K562 (cell line): ENCODE measurements at regions not wholly inside any gene's neighbourhood (a gene's known extent, or its start where the extent isn't known, plus 50 kb on each side); places are given as distances from the start of the nearest gene placed in this dataset.

Experiments
- CBX8 ChIP-seq: fragments of 200-600 bp; sonication (generic); IDR thresholded peaks from 2 replicates; pipeline ENCODE4 v1.6.1; 2012; ENCODE audit warnings: borderline replicate concordance, mixed run types, low read depth, mild to moderate bottlenecking, moderate library complexity, mixed read lengths, low read length, control low read depth, inconsistent platforms; ENCODE audit not compliant: poor library complexity, severe bottlenecking; ENCODE audit errors: extremely low read depth
- CREM ChIP-seq: IDR thresholded peaks from 2 replicates; pipeline ENCODE4 v1.6.1; 2014; ENCODE audit warnings: antibody characterized with exemption, low read depth
- EHMT2 ChIP-seq: fragments of 450-650 bp; IDR thresholded peaks from 2 replicates; pipeline ENCODE4 v1.6.1; 2018; ENCODE audit warnings: antibody characterized with exemption
- FOXO4 ChIP-seq: fragments of 450-650 bp; formaldehyde crosslinking; IDR thresholded peaks from 2 replicates; pipeline ENCODE4 v1.4.0; 2020; ENCODE audit warnings: mild to moderate bottlenecking, moderate library complexity
- FOXP4 ChIP-seq: sonication (generic); formaldehyde crosslinking; IDR thresholded peaks from 2 replicates; pipeline ENCODE4 v1.8.0; 2022; ENCODE audit warnings: mild to moderate bottlenecking, missing genetic modification reagents, borderline replicate concordance
- HES1 ChIP-seq: fragments of 450-650 bp; IDR thresholded peaks from 2 replicates; pipeline ENCODE4 v1.6.1; 2016; ENCODE audit warnings: low read depth, mild to moderate bottlenecking, moderate library complexity
- KLF16 ChIP-seq: IDR thresholded peaks from 2 replicates; pipeline ENCODE4 v1.6.1; 2016; ENCODE audit warnings: antibody characterized with exemption
- MCM2 ChIP-seq: fragments of 450-650 bp; IDR thresholded peaks from 2 replicates; pipeline ENCODE4 v1.6.1; 2017; ENCODE audit warnings: low read depth, mild to moderate bottlenecking
- MXI1 ChIP-seq: IDR thresholded peaks from 2 replicates; pipeline ENCODE4 v1.6.1; 2011; ENCODE audit warnings: low read depth, mild to moderate bottlenecking, improper control_type of control experiment, low read length
- NFE2 ChIP-seq: IDR thresholded peaks from 2 replicates; pipeline ENCODE4 v1.6.1; 2014; ENCODE audit warnings: antibody characterized with exemption, low read depth
- NUFIP1 ChIP-seq: fragments of 450-650 bp; IDR thresholded peaks from 2 replicates; pipeline ENCODE4 v1.6.1; 2018; ENCODE audit not compliant: partially characterized antibody
- PHB ChIP-seq: fragments of 250-450 bp; sonication (Bioruptor Pico); IDR thresholded peaks from 2 replicates; pipeline ENCODE4 v1.5.0; 2021
- RBM25 ChIP-seq: fragments of 200-400 bp; formaldehyde crosslinking; IDR thresholded peaks from 2 replicates; pipeline ENCODE4 v1.6.1; 2018; ENCODE audit warnings: low read length, low read depth, moderate library complexity; ENCODE audit not compliant: severe bottlenecking
- SIX5 ChIP-seq, 2 experiments: IDR thresholded peaks; 2 replicates each; pipeline ENCODE4 v1.6.1; 2011; ENCODE audit warnings: low read length in 2 of 2, borderline replicate concordance in 1 of 2, low read depth in 1 of 2, mild to moderate bottlenecking in 1 of 2, moderate library complexity in 1 of 2; ENCODE audit not compliant: insufficient read depth in 1 of 2
- SREBF2 ChIP-seq: sonication (generic); formaldehyde crosslinking; IDR thresholded peaks from 2 replicates; pipeline ENCODE4 v1.4.0; 2020; ENCODE audit warnings: mild to moderate bottlenecking, missing genetic modification reagents
- SRSF7 ChIP-seq: fragments of 200-400 bp; formaldehyde crosslinking; optimal IDR thresholded peaks from 2 replicates; pipeline ENCODE3; 2017; ENCODE audit warnings: mild to moderate bottlenecking, low read depth, low read length
- TBP ChIP-seq: optimal IDR thresholded peaks from 2 replicates; pipeline ENCODE3; 2011; ENCODE audit warnings: low read depth, low read length, improper control_type of control experiment
- THAP7 ChIP-seq: fragments of 250-450 bp; sonication (Bioruptor Pico); IDR thresholded peaks from 2 replicates; pipeline ENCODE4 v1.5.0; 2021
- TOE1 ChIP-seq, 2 experiments: fragments of 450-650 bp in 1 of 2; sonication (generic) in 1 of 2; formaldehyde crosslinking in 1 of 2; IDR thresholded peaks; 2 replicates each; pipeline versions ENCODE4 v1.7.1 to v1.8.0; 2016 to 2022; ENCODE audit warnings: borderline replicate concordance in 2 of 2, mild to moderate bottlenecking in 2 of 2, antibody characterized with exemption in 1 of 2, inconsistent platforms in 1 of 2, low read depth in 1 of 2, missing genetic modification reagents in 1 of 2, moderate library complexity in 1 of 2
- ZSCAN29 ChIP-seq: fragments of 450-650 bp; IDR thresholded peaks from 2 replicates; pipeline ENCODE4 v1.6.1; 2017
- TF ChIP-seq, protein P1 (sequence below): IDR thresholded peaks from 2 replicates; pipeline ENCODE4 v1.6.1; 2011; ENCODE audit warnings: borderline replicate concordance, low read depth, mild to moderate bottlenecking, moderate library complexity, low read length; ENCODE audit not compliant: insufficient read depth, poor library complexity, severe bottlenecking
- TF ChIP-seq, protein P2 (sequence below): sonication (generic); formaldehyde crosslinking; IDR thresholded peaks from 2 replicates; pipeline ENCODE4 v1.9.0; 2022; ENCODE audit warnings: mild to moderate bottlenecking, missing genetic modification reagents

GRCh38 chr5:136679233-136679632 is 313.9 kb upstream of the TRPC7 start (continued):
- TF ChIP-seq SRSF7, result no peak
- no peak for TF ChIP-seq FOXO4 (CRISPR knock-in tag)
- TF ChIP-seq TOE1 (IDR thresholded peaks at IDR 0.05; ENCODE audit: borderline replicate concordance), result no peak
- no peak for TF ChIP-seq TOE1 (CRISPR knock-in tag; IDR thresholded peaks at IDR 0.05; ENCODE audit: borderline replicate concordance, low read depth)
- TF ChIP-seq MXI1, result no peak
- TF ChIP-seq NUFIP1, result no peak
- TF ChIP-seq EHMT2, result no peak
- no peak for TF ChIP-seq MCM2
- TF ChIP-seq SREBF2 (CRISPR knock-in tag), result no peak
- TF ChIP-seq PHB (CRISPR knock-in tag), result no peak
- TF ChIP-seq TBP, result no peak
- TF ChIP-seq NFE2, result peak; percentile 72
- TF ChIP-seq RBM25, result no peak
- TF ChIP-seq, protein P1, sequence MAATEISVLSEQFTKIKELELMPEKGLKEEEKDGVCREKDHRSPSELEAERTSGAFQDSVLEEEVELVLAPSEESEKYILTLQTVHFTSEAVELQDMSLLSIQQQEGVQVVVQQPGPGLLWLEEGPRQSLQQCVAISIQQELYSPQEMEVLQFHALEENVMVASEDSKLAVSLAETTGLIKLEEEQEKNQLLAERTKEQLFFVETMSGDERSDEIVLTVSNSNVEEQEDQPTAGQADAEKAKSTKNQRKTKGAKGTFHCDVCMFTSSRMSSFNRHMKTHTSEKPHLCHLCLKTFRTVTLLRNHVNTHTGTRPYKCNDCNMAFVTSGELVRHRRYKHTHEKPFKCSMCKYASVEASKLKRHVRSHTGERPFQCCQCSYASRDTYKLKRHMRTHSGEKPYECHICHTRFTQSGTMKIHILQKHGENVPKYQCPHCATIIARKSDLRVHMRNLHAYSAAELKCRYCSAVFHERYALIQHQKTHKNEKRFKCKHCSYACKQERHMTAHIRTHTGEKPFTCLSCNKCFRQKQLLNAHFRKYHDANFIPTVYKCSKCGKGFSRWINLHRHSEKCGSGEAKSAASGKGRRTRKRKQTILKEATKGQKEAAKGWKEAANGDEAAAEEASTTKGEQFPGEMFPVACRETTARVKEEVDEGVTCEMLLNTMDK, result no peak
- no peak for TF ChIP-seq FOXP4
- TF ChIP-seq, protein P2, sequence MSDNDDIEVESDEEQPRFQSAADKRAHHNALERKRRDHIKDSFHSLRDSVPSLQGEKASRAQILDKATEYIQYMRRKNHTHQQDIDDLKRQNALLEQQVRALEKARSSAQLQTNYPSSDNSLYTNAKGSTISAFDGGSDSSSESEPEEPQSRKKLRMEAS (CRISPR knock-in tag), result no peak
- no peak for TF ChIP-seq CBX8
- TF ChIP-seq HES1, result peak; percentile 94
- TF ChIP-seq SIX5 (IDR thresholded peaks at IDR 0.05; ENCODE audit: borderline replicate concordance in 1 of 2, insufficient read depth in 1 of 2, low read depth in 1 of 2, low read length in 2 of 2), result no peak
- peak; percentile 13; the same call in 1 of the 2 replicates for TF ChIP-seq CREM
- TF ChIP-seq ZSCAN29, result no peak
- TF ChIP-seq THAP7 (CRISPR knock-in tag), result no peak
- TF ChIP-seq KLF16, result peak; percentile 71
